ENCODE measurements at regions not wholly inside any gene's neighbourhood (a gene's known extent, or its start where the extent isn't known, plus 50 kb on each side); places are given as distances from the start of the nearest gene placed in this dataset.

DNA sequence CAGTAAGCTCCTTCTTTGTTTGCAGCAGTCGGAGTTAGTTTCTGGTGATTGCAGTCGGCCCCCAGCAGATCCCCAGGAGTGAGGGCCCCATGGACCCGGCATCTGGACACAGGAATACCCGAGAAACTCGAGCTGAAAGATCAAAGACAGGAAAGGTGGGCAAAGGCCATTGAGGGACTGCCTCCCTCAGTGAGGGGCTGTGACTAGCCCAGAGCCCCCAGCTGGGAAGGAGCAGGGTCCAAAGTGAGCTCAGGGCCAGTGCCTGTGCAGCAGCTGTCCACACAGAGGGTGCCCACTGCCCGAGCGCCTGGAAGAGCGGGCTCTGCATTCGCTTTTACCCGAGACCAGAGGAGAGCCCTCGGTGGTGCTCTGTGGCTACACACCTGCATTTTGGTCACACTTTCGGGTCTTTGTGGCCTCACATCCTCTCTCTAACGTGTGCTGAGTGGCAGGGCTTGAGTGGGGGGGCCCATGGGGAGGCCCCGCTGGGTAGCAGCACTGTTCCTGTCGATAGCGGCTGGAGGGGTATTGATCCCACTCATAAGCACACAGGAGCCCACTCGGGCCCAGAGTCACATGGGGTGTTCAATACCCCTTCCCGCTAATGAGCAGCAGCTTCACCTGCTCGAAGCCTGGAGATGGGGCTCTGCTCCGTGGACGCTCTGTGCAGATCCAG, 532.9 kb downstream of the TBC1D22A start:
- Histone ChIP-seq H3K9me3 (ENCODE audit: control insufficient read depth, insufficient read depth, low read depth, low read length) (no peaks in the 10 kb centered on the region), H3K4me1 (ENCODE audit: control insufficient read depth, insufficient read depth, low read length) (no peaks in the 10 kb centered on the region)
- CTCF ChIA-PET: no interaction called here

DNA sequence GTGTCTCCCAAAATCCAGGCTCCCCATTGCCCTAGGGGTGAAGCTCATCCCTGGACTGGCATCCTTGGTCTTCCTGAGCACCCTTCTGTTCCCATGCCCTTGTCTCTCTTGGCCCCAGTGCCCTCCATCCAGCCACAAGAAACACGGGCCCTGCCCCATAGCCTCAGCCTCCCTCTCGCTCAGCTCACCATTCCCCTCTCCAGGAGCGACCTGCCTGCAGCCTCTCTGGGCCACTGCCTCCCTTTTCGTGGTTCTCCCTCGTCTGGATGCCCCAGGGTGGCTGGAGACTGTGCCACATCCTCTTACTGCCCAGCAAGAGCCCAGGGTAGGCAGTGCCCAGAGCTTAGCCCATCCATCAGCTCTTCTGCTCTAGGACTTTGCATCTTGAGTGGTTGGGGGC, 532.1 kb downstream of the TBC1D22A start:
- no peak overlapping the region for H3K4me3 ChIP-seq (ENCODE audit: low read depth, low read length)
- no peaks in the 10 kb centered on the region for H3K36me3 ChIP-seq (ENCODE audit: control insufficient read depth in 2 of 2, insufficient read depth in 1 of 2, low read length in 2 of 2)
- ChIA-PET CTCF (no interaction called here), POLR2A (no interaction called here)
- H3K9me3 ChIP-seq (ENCODE audit: control insufficient read depth, insufficient read depth, low read depth, low read length): no peaks in the 10 kb centered on the region
- no peak overlapping the region for H3K27ac ChIP-seq (ENCODE audit: extremely low read depth, low read depth, low read length)
- TF ChIP-seq GLIS2 (tag by site-specific recombination; IDR thresholded peaks at IDR 0.05): no peak
- TF ChIP-seq ZNF324 (tag by site-specific recombination; IDR thresholded peaks at IDR 0.05): no peak
- TF ChIP-seq, protein P1, sequence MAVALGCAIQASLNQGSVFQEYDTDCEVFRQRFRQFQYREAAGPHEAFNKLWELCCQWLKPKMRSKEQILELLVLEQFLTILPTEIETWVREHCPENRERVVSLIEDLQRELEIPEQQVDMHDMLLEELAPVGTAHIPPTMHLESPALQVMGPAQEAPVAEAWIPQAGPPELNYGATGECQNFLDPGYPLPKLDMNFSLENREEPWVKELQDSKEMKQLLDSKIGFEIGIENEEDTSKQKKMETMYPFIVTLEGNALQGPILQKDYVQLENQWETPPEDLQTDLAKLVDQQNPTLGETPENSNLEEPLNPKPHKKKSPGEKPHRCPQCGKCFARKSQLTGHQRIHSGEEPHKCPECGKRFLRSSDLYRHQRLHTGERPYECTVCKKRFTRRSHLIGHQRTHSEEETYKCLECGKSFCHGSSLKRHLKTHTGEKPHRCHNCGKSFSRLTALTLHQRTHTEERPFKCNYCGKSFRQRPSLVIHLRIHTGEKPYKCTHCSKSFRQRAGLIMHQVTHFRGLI (tag by site-specific recombination; IDR thresholded peaks at IDR 0.05): no peak
- TF ChIP-seq, protein P2, sequence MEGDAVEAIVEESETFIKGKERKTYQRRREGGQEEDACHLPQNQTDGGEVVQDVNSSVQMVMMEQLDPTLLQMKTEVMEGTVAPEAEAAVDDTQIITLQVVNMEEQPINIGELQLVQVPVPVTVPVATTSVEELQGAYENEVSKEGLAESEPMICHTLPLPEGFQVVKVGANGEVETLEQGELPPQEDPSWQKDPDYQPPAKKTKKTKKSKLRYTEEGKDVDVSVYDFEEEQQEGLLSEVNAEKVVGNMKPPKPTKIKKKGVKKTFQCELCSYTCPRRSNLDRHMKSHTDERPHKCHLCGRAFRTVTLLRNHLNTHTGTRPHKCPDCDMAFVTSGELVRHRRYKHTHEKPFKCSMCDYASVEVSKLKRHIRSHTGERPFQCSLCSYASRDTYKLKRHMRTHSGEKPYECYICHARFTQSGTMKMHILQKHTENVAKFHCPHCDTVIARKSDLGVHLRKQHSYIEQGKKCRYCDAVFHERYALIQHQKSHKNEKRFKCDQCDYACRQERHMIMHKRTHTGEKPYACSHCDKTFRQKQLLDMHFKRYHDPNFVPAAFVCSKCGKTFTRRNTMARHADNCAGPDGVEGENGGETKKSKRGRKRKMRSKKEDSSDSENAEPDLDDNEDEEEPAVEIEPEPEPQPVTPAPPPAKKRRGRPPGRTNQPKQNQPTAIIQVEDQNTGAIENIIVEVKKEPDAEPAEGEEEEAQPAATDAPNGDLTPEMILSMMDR (tag by site-specific recombination; IDR thresholded peaks at IDR 0.05): no peak
- no peak for TF ChIP-seq ZNF404 (tag by site-specific recombination; IDR thresholded peaks at IDR 0.05)
- TF ChIP-seq, protein P3, sequence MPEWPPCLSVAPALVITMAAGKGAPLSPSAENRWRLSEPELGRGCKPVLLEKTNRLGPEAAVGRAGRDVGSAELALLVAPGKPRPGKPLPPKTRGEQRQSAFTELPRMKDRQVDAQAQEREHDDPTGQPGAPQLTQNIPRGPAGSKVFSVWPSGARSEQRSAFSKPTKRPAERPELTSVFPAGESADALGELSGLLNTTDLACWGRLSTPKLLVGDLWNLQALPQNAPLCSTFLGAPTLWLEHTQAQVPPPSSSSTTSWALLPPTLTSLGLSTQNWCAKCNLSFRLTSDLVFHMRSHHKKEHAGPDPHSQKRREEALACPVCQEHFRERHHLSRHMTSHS (tag by site-specific recombination; IDR thresholded peaks at IDR 0.05): no peak
- TF ChIP-seq SETDB1 (IDR thresholded peaks at IDR 0.05; ENCODE audit: insufficient read length, low read length): no peak
- no peak for TF ChIP-seq SP3 (tag by site-specific recombination; IDR thresholded peaks at IDR 0.05)
- TF ChIP-seq, protein P4, sequence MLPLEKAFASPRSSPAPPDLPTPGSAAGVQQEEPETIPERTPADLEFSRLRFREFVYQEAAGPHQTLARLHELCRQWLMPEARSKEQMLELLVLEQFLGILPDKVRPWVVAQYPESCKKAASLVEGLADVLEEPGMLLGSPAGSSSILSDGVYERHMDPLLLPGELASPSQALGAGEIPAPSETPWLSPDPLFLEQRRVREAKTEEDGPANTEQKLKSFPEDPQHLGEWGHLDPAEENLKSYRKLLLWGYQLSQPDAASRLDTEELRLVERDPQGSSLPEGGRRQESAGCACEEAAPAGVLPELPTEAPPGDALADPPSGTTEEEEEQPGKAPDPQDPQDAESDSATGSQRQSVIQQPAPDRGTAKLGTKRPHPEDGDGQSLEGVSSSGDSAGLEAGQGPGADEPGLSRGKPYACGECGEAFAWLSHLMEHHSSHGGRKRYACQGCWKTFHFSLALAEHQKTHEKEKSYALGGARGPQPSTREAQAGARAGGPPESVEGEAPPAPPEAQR (tag by site-specific recombination; IDR thresholded peaks at IDR 0.05): no peak
- no peak for TF ChIP-seq ZNF555 (tag by site-specific recombination; conservative IDR thresholded peaks at IDR 0.05)
- H3K4me1 ChIP-seq (ENCODE audit: control insufficient read depth, insufficient read depth, low read length): no peaks in the 10 kb centered on the region

More for the DNA sequence above, 532.9 kb downstream of the TBC1D22A start:
- H3K27ac ChIP-seq (ENCODE audit: extremely low read depth, low read depth, low read length): no peak overlapping the region
- no peak overlapping the region for H3K4me3 ChIP-seq (ENCODE audit: low read depth, low read length)
- TF ChIP-seq, protein P5, sequence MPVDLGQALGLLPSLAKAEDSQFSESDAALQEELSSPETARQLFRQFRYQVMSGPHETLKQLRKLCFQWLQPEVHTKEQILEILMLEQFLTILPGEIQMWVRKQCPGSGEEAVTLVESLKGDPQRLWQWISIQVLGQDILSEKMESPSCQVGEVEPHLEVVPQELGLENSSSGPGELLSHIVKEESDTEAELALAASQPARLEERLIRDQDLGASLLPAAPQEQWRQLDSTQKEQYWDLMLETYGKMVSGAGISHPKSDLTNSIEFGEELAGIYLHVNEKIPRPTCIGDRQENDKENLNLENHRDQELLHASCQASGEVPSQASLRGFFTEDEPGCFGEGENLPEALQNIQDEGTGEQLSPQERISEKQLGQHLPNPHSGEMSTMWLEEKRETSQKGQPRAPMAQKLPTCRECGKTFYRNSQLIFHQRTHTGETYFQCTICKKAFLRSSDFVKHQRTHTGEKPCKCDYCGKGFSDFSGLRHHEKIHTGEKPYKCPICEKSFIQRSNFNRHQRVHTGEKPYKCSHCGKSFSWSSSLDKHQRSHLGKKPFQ (tag by site-specific recombination; IDR thresholded peaks at IDR 0.05): no peak
- TF ChIP-seq ZNF223 (tag by site-specific recombination; IDR thresholded peaks at IDR 0.05) (no peak), ZNF830 (tag by site-specific recombination; IDR thresholded peaks at IDR 0.05; ENCODE audit: low read depth) (no peak)
- no peaks in the 10 kb centered on the region for H3K36me3 ChIP-seq (ENCODE audit: control insufficient read depth in 2 of 2, insufficient read depth in 1 of 2, low read length in 2 of 2)
- POLR2A ChIA-PET: no interaction called here

DNA sequence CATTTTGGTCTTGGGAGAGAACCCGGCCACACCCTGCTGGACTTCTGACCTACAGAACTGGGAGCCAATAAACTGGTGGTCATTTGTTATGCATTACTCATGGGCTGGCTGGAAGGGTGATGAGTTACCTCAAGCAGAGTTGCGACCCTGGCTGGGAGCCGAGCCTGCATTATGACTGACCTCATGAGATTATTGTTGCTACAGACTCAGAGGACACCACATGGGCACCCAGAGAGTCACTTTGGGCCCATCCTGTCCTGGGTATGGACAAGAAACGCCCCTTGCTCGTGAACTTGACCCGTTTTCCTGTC, 531.7 kb downstream of the TBC1D22A start:
- CTCF ChIA-PET: no interaction called here
- TF ChIP-seq, protein P6, sequence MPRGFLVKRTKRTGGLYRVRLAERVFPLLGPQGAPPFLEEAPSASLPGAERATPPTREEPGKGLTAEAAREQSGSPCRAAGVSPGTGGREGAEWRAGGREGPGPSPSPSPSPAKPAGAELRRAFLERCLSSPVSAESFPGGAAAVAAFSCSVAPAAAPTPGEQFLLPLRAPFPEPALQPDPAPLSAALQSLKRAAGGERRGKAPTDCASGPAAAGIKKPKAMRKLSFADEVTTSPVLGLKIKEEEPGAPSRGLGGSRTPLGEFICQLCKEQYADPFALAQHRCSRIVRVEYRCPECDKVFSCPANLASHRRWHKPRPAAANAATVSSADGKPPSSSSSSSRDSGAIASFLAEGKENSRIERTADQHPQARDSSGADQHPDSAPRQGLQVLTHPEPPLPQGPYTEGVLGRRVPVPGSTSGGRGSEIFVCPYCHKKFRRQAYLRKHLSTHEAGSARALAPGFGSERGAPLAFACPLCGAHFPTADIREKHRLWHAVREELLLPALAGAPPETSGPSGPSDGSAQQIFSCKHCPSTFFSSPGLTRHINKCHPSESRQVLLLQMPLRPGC (tag by site-specific recombination; IDR thresholded peaks at IDR 0.05): no peak
- TF ChIP-seq, protein P7, sequence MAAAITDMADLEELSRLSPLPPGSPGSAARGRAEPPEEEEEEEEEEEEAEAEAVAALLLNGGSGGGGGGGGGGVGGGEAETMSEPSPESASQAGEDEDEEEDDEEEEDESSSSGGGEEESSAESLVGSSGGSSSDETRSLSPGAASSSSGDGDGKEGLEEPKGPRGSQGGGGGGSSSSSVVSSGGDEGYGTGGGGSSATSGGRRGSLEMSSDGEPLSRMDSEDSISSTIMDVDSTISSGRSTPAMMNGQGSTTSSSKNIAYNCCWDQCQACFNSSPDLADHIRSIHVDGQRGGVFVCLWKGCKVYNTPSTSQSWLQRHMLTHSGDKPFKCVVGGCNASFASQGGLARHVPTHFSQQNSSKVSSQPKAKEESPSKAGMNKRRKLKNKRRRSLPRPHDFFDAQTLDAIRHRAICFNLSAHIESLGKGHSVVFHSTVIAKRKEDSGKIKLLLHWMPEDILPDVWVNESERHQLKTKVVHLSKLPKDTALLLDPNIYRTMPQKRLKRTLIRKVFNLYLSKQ (tag by site-specific recombination; IDR thresholded peaks at IDR 0.05; ENCODE audit: borderline replicate concordance): no peak
- no peak for TF ChIP-seq ZNF621 (tag by site-specific recombination; IDR thresholded peaks at IDR 0.05)
- TF ChIP-seq ZNF561 (tag by site-specific recombination; IDR thresholded peaks at IDR 0.05; ENCODE audit: borderline replicate concordance): no peak

More for the DNA sequence above, 531.7 kb downstream of the TBC1D22A start:
- Histone ChIP-seq H3K27ac (ENCODE audit: extremely low read depth, low read depth, low read length) (no peak overlapping the region), H3K4me3 (ENCODE audit: low read depth, low read length) (no peak overlapping the region), H3K4me1 (ENCODE audit: control insufficient read depth, insufficient read depth, low read length) (no peaks in the 10 kb centered on the region), H3K9me3 (ENCODE audit: control insufficient read depth, insufficient read depth, low read depth, low read length) (no peaks in the 10 kb centered on the region), H3K36me3 (ENCODE audit: control insufficient read depth in 2 of 2, insufficient read depth in 1 of 2, low read length in 2 of 2) (no peaks in the 10 kb centered on the region)
- POLR2A ChIA-PET: no interaction called here
